ENCODE measurements at regions not wholly inside any gene's neighbourhood (a gene's known extent, or its start where the extent isn't known, plus 50 kb on each side); places are given as distances from the start of the nearest gene placed in this dataset.

DNA sequence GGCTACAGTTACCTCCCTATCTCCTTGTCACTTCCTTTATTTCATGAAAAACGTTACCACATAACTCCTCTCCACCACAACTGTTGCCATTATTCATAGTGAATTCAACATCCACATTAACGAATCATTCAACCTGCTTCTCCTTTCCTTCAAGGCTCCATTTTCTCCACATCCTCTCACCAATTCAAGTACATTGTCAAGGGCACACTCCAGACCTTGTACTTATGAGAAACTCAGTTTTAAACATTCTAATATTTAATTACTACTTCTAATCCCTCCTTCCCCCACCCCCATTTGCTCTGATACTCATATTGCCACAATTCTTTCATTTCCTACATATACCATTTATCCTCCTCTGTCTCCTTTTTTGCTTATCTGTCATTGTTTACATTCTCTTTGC, 871.2 kb downstream of the TUSC7 start:
- TF ChIP-seq, protein P1, sequence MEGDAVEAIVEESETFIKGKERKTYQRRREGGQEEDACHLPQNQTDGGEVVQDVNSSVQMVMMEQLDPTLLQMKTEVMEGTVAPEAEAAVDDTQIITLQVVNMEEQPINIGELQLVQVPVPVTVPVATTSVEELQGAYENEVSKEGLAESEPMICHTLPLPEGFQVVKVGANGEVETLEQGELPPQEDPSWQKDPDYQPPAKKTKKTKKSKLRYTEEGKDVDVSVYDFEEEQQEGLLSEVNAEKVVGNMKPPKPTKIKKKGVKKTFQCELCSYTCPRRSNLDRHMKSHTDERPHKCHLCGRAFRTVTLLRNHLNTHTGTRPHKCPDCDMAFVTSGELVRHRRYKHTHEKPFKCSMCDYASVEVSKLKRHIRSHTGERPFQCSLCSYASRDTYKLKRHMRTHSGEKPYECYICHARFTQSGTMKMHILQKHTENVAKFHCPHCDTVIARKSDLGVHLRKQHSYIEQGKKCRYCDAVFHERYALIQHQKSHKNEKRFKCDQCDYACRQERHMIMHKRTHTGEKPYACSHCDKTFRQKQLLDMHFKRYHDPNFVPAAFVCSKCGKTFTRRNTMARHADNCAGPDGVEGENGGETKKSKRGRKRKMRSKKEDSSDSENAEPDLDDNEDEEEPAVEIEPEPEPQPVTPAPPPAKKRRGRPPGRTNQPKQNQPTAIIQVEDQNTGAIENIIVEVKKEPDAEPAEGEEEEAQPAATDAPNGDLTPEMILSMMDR (IDR thresholded peaks at IDR 0.05), result no peak
- no peak overlapping the region for H3K4me3 ChIP-seq
- no peak for DNase-seq (ENCODE audit: low spot score)
- no peak overlapping the region for H3K27ac ChIP-seq

DNA sequence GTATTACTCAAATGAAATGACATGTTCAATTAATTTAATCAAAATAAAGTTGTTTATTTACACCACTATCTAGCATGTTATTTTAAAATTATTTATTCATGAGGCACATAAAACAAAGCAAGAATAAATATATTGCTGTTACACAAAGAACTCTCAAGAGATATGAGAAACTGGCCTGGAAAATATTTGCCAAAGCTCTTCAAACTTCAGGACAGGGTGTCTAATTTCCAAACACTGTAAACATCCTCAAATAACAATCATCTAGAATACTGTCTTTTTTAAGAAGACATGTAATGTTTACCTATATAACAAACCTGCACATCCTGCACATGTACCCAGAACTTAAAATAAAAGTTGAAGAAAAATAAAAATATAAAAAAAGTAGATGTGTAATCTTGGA, 876.6 kb downstream of the TUSC7 start:
- DNase-seq (ENCODE audit: low spot score), result no peak
- TF ChIP-seq, protein P1 (IDR thresholded peaks at IDR 0.05), result no peak
- no peak overlapping the region for H3K4me3 ChIP-seq

DNA sequence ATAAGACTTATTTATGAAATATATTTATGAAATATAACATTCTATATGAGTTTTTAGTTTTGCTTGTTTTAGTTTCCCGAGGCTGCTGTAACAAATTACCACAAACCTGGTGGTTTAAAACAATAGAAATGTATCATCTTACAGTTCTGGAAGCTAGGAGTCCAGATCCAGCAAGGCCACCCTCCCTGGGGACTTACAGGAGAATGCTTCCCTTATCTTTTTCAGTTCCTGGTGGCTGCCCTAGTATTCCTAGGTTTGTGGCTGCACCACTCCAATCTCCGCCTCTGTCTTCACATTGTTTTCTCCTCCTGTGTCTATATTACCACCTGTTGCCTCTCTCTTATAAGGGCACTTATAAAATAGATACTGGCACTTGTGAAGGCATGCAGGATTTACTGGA, 877.8 kb downstream of the TUSC7 start:
- TF ChIP-seq, protein P1 (IDR thresholded peaks at IDR 0.05), result no peak
- H3K4me3 ChIP-seq, result no peak overlapping the region
- DNase-seq (ENCODE audit: low spot score), result no peak
- H3K27ac ChIP-seq, result no peak overlapping the region

More for the DNA sequence above, 876.6 kb downstream of the TUSC7 start:
- no peak overlapping the region for H3K27ac ChIP-seq

DNA sequence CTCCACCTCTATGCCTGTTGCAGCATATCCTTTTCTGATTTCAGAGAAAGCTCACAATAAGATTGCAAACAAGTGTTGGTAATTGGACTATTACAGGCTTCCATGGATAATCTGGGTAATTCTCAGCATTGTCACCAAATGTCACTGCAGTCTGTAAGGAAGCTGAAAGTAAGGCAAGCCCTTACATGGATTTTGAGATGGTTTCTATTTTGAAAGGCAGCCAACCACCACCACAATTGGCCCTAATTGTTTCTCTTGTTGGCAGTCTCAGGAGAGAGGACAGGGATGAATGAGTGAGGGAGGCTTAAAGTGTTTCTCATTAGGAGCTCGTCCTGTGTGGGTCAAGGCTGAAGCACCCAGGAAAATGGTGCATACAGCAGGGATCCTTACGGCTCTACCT, 879.9 kb downstream of the TUSC7 start:
- TF ChIP-seq, protein P1 (IDR thresholded peaks at IDR 0.05), result no peak
- DNase-seq (ENCODE audit: low spot score), result no peak
- Histone ChIP-seq H3K27ac (no peak overlapping the region), H3K4me3 (no peak overlapping the region)

DNA sequence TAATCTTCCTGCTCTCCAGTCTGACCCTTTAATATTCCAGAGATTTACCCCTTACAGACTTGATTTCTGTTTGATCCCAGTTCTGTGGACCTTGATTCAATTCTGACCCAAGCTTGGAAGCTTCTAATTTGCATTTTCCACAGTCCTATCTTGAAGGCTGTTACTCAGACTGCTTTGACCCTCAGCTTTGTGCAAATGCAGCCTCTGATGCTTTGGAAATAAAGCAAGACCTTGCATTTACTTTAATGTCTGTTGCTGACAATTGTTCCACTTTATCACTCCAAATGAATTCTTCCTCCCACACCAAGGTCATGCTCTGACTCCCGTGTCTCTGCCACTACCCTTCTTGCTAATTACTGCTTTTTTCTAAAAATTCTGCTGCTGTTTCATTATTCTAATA, 886.0 kb downstream of the TUSC7 start:
- TF ChIP-seq, protein P1 (IDR thresholded peaks at IDR 0.05), result no peak
- Histone ChIP-seq H3K27ac (no peak overlapping the region), H3K4me3 (no peak overlapping the region)
- DNase-seq (ENCODE audit: low spot score), result no peak

DNA sequence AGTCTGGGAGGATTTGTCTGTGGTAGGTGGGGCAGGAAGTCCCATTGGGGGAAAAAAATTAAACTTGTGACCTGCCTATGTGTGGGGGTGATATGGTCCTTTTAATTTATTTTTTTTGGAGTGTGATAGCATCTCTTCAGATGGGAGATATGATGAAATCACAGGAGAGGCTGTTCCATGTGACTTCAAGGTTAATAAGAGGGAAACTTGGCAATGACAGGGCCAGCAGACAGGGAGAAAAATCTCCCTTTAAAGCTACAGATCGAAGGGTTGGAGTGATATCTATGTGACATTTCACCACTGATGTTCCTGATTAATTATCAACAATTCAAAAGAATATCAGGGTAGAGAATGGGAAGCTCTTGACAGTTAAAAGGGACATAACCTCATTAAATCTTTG, 886.9 kb downstream of the TUSC7 start:
- Histone ChIP-seq H3K4me3 (no peak overlapping the region), H3K27ac (no peak overlapping the region)
- no peak for DNase-seq (ENCODE audit: low spot score)
- TF ChIP-seq, protein P1 (IDR thresholded peaks at IDR 0.05), result no peak

DNA sequence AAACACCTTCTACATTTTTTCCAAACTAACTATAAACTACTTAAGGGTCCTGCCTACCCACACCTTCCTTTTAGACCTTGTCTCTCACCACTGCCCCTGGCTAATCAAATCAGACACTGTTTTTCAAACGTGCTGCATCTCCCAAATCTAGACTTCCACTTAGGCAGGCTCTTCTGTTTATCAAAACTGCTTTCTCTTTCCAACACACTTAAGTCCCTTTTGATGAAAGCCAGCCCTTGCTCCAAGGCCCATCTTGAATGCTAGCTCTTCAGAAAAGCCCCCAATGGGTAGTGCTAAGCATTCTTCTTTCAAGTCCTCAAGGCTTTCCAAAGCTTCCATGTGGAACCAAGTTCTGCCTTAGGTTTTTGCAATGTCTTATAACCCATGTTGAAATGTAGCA, 888.3 kb downstream of the TUSC7 start:
- Histone ChIP-seq H3K4me3 (no peak overlapping the region), H3K27ac (no peak overlapping the region)
- TF ChIP-seq, protein P1 (IDR thresholded peaks at IDR 0.05), result no peak
- no peak for DNase-seq (ENCODE audit: low spot score)

Data from coronary artery (tissue), 2 donors.